ENCODE measurements at regions not wholly inside any gene's neighbourhood (a gene's known extent, or its start where the extent isn't known, plus 50 kb on each side); places are given as distances from the start of the nearest gene placed in this dataset.

GRCh38 chr15:92773340-92773739 is 117.8 kb upstream of the FAM174B start:
- TF ChIP-seq CTCF (IDR thresholded peaks at IDR 0.05): no peak
- TF ChIP-seq POLR2A (IDR thresholded peaks at IDR 0.05): no peak
